B cell (primary cell): ENCODE measurements at regions not wholly inside any gene's neighbourhood (a gene's known extent, or its start where the extent isn't known, plus 50 kb on each side); places are given as distances from the start of the nearest gene placed in this dataset.

ENCODE experiments used
- EZH2 ChIP-seq: IDR thresholded peaks from 2 replicates; pipeline ENCODE4 v1.6.1; 2012; ENCODE audit warnings: borderline replicate concordance, low read depth, mild to moderate bottlenecking, moderate library complexity, low read length; ENCODE audit not compliant: insufficient read depth, poor library complexity, severe bottlenecking
- TF ChIP-seq, protein P1 (sequence below): fragments of 200-600 bp; IDR thresholded peaks from one replicate; pipeline ENCODE4 v1.8.0; 2022; ENCODE audit warnings: antibody characterized with exemption, mild to moderate bottlenecking

DNA sequence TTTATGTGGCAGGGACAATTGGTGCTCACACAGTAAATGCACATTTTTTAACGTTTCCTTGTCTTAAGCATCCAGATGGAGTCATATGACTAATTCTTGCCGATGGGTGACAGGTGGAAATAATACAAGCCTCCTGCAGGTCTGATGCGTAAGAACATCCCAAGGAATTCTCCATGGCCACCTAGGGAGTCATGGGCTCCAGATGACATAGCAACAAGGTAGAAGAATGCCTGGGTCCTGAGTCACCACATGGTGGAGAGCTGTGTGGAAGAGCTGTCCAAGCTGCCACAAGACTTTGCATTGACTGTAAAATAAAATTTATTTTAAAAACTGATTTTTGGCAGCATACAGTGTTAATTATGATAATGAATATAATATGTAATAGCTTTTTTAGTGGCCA lies 77.0 kb upstream of the MAP3K7 start:
- TF ChIP-seq, protein P1, sequence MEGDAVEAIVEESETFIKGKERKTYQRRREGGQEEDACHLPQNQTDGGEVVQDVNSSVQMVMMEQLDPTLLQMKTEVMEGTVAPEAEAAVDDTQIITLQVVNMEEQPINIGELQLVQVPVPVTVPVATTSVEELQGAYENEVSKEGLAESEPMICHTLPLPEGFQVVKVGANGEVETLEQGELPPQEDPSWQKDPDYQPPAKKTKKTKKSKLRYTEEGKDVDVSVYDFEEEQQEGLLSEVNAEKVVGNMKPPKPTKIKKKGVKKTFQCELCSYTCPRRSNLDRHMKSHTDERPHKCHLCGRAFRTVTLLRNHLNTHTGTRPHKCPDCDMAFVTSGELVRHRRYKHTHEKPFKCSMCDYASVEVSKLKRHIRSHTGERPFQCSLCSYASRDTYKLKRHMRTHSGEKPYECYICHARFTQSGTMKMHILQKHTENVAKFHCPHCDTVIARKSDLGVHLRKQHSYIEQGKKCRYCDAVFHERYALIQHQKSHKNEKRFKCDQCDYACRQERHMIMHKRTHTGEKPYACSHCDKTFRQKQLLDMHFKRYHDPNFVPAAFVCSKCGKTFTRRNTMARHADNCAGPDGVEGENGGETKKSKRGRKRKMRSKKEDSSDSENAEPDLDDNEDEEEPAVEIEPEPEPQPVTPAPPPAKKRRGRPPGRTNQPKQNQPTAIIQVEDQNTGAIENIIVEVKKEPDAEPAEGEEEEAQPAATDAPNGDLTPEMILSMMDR, result no peak
- TF ChIP-seq EZH2, result no peak
